HG03439 (cell line): ENCODE measurements at regions not wholly inside any gene's neighbourhood (a gene's known extent, or its start where the extent isn't known, plus 50 kb on each side); places are given as distances from the start of the nearest gene placed in this dataset.
"Not testable (repeated sequence)": the region's sequence is repeated elsewhere in the genome, so short reads cannot be mapped to it uniquely, and the experiment has no call there.

Source experiments
- ATAC-seq: cut with Tn5 transposase; IDR thresholded peaks from one replicate; pipeline ENCODE4 v1.9.1; 2021; ENCODE audit warnings: mild to moderate bottlenecking, moderate library complexity; ENCODE audit not compliant: unreplicated experiment

DNA sequence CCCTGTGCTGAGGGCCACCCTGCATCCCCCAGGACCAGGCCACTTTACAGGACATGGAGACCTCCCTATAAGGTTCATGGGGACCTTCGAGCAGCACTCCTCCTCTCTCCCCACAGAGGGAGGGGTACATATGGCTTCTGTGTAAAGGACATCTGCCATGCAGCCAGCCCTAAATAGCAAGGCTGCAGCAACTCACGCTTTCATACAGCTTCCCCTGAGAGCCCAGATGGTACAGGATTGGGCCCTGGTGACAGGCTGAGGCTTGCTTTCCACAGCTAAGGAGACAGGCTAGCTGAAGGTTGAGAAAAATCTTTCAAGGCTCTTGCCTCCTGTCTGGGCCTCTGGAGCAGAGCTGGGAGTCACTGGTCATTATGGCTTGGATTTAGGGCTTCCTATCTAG is 147.0 kb upstream of the ZNF366 start:
- no peak for ATAC-seq

GRCh38 chr5:72653586-72653985 is 146.4 kb upstream of the ZNF366 start:
- no peak for ATAC-seq

DNA sequence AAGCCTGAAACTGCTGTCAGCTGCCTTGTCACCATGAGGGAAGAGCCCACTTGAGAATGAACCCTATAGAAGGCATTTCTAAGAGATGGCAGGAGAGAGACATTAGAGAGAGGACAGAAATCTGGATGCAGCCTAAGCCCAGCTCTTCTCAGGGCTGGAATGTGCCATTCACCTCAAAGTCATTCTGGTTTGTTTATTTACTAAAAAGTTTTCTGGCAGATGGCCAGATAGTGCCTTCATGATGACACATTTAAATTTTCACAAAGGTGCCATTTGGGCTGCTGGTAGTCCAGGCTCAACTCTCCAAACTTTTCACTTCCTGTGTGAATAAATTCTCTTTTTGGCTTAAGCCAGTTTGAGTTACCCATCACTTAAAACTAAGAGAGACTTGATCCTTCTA is 144.6 kb upstream of the ZNF366 start:
- ATAC-seq, result no peak

GRCh38 chr5:72651109-72651508 is 143.9 kb upstream of the ZNF366 start:
- no peak for ATAC-seq

GRCh38 chr5:72649449-72649848 is 142.2 kb upstream of the ZNF366 start:
- no peak for ATAC-seq

GRCh38 chr5:72648480-72648879 is 141.3 kb upstream of the ZNF366 start:
- ATAC-seq, result no peak

DNA sequence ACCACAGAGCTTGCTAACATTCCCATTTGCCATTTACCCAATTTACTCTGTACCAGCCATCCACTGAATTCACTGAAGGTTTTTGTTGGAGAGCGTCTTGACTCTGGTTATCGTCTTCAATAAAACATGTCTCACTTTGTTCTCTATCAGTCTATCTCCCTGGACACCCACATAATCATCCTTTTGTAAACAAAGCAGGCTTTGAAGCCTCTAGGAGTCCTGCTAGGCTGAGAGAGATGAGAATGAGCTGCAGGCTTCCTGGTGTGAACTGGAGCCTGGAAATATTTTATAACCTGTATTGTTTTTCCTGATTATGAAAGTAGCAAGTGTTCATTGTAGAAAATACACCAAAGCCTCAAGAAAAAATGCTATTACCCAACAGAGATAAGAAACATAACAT is 140.6 kb upstream of the ZNF366 start:
- no peak for ATAC-seq

GRCh38 chr5:72646246-72646866 is 139.1 kb upstream of the ZNF366 start:
- no peak for ATAC-seq

DNA sequence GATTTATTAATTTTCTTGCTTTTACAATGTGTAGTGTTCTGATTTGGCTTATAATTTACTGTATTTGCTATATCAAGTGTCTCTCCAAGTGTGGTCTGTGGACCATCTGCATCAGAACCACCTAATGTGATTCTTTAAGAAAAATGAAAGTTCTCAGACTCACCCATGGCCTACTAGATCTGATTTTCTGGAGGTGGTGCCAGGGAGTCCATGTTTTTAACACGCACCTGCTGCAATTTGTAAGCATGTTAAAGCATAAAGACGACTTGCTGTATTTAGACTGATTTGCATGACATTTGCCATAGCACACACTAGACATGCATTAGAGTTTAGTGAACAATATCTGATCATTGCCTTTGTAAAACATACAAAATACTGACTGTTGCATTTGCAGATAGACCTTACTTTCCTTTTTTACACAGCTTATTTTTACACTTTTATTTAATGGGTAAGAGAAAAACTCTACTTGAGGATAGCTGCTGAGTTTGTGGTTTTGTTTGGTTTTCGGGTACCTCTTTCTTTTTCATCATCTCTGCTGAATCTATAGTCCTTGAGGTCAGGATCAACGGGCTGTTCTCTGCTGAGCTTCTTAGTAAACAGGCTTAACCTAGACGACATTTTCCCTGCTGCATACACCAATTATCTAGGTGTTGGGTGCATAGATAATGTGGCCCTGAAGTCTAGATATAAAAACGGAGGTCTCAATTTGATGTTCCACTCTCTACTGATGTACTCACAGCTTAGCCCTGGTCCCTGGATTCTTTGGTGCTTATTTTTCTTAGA is 138.0 kb upstream of the ZNF366 start:
- ATAC-seq, result no peak

DNA sequence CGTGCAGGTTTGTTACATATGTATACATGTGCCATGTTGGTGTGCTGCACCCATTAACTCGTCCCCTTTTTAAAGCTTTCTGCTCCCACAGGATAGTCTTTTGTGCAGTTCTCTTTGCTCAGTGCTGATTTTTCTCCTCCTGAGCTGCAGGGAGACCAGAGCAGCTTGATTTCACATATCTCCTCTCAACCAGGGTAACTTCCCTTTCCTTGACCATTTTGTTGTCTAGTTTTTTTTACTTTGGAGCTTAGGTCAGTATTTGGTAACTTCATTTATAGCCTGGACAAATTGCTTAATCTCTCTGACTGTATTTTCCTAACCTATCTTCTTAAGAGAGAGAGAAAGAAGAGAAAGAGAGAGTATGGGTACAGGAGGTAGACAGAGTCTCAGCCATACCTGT is 137.1 kb upstream of the ZNF366 start:
- ATAC-seq, result no peak

DNA sequence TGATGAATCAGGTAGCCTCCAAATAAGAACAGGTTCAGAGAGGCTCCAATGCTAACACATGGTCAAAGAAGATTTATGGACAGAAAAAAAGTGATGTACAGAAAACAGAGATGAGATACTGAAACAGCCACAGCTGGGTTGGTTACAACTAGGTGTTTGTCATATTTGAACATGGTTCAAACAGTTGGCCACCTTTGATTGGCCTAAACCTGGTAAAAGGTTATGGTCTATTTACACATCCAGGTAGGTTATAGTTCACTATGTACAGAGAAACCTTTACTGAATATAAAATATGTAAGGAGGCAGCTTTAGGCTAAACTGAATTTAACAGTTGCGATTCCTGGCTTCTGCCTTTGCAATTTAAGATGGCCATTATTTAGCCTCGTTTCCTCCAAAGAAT is 134.0 kb upstream of the ZNF366 start:
- ATAC-seq, result no peak

DNA sequence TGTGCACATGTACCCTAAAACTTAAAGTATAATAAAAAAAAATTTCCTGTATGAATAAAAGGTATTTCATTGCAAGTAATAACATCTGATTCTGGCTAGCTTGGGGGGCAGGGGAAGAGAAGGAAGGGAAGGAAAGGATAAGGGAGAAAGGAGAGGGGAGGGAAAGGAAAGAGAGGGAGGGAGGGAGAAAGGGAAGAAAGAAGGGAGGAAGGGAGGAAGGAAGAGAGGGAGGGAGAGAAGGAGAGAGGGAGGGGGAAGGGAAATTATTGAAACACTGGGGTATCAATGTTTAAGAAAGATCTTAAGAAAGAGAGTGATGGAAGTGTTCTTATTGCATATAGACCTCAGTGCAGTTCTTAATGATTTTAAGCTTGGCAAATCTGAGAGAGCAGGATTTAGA is 129.8 kb upstream of the ZNF366 start:
- no peak for ATAC-seq

- ATAC-seq, result not testable (repeated sequence)
These were observed 129.4 kb upstream of the ZNF366 start for GRCh38 chr5:72636565-72636964.

DNA sequence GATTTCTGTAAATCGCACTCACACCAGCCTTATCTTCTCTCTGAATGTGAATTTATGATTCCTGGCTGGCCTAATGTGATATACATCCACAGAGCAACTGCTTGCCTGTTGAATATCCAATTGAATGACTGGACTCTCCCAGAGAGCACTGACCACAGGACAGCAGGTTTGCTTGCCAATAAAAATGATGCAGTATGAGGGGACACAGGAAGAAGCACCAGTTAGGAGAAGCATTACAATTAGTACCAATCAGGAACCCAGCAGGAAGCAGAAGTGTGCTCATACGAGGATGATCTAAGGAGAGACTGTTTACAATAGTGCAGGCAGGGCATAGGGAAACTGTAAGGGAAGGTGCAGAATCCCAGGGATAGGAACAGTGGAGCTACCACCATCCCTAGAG is 127.2 kb upstream of the ZNF366 start:
- ATAC-seq, result no peak

GRCh38 chr5:72633649-72634048 is 126.4 kb upstream of the ZNF366 start:
- no peak for ATAC-seq

DNA sequence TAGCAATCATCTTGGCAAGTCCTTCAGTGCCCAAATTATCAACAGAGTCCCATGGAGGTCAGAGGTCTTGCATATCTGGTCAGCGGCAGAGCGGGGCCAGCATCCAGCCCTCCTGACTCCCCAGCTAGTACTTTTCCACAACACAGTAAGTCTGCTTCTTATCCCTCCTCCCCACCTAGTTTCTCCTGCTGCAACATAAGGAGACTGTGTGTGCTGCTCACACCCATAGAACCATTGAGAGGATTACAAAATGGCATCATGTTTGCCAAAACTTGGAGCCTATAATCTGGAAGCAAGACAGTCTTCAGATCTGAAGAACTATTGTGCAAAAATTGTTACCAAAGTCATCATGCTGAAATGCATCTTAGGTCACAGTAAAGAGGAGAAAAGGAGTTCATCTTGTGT is 125.8 kb upstream of the ZNF366 start:
- no peak for ATAC-seq

GRCh38 chr5:72630721-72631120 is 123.5 kb upstream of the ZNF366 start:
- ATAC-seq, result no peak

DNA sequence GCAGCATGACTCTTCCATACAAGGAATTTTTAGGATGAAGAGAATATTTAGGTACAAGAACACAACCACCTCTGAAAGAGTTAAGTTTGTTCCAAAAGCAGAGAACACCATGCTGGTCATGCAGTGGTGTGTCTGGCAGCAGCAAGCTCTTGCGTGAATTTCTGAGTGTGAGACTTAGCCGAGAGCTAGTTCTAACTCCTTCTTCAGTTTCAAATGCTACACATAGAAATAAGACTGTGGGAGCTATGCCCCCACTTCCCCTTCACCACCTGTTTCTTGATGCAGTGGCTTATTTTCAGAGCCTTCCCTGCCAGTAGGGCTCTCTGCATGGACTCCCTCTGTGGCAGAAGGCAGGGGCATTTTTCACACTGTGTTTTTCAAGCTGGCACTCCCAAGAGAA is 122.9 kb upstream of the ZNF366 start:
- no peak for ATAC-seq

DNA sequence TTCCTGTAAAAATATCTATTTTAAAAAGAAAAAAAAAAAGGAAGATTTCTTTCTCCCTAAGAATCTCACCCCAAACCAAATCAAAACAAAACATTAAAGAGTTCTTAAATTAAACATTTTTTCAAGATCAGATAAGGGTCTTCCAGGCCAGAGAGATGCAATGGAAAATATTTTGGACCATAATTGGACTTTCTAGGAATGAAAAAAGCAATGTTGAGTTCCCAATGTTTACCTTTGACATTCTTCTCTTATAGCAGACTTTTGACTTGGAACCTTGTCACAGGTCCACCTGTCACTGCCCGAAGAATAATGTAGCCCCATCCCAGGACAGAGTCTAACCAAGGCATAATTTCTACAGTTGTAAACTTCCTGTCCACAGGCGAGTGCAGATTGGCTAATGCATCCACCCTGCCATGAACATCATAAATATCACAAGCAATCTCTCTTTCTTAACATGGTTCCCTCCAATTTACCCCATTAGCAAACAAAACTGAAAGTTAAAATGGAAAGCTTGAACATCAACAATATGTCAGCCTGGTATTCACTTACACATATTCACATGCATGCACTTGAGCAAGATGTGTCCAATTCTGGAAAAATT is 121.7 kb upstream of the ZNF366 start:
- no peak for ATAC-seq

- no peak for ATAC-seq
These were observed 118.1 kb upstream of the ZNF366 start for GRCh38 chr5:72625332-72625731.

DNA sequence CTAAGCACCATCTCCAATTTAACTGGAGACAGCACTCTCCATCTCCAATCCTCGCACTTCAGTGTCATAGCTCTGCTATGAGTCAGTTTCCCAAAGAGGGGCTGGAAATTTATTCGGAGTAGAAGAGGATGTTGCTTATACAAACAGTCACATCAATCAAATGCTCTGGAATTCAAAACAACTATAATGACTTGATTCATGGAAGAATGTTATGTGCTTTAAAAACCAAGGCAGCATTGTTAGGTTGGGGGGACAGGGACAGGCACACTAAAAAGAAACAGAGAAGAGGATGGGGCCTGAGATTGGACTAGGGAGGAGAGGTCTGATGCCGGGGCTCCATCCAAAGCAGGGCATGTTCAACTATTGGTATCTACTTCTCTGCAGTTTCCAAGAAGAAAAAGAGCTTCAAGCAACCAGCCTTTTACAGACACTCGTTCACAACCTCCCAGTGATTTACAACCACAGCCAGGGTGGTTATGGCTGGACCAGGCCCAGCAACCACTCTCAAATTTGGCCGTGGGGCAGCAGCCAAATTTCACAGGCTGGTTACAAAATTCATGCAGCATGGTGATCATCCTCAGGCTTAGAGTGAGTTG is 117.5 kb upstream of the ZNF366 start:
- no peak for ATAC-seq

GRCh38 chr5:72623936-72624335 is 116.7 kb upstream of the ZNF366 start:
- no peak for ATAC-seq
